GM23338 (cell line): ENCODE measurements at regions not wholly inside any gene's neighbourhood (a gene's known extent, or its start where the extent isn't known, plus 50 kb on each side); places are given as distances from the start of the nearest gene placed in this dataset.

Experiments
- ATAC-seq: fragments of 200-7000 bp; cut with Tn5 transposase; 3 replicates; pipeline ENCODE4 v1.9.1; 2020
- DNase-seq: peaks from one replicate; pipeline ENCODE4 v3.0.0-alpha.2; 2015; ENCODE audit warnings: low spot score
- H2AFZ ChIP-seq: fragments of 200-600 bp; sonication (generic); 2 replicates; pipeline ENCODE4 v1.8.0; 2016; ENCODE audit warnings: antibody characterized with exemption, mild to moderate bottlenecking, moderate library complexity
- H3F3A ChIP-seq: fragments of 200-600 bp; sonication (generic); replicated peaks from 2 replicates; pipeline ENCODE4 v1.8.0; 2017; ENCODE audit warnings: antibody characterized with exemption, mixed run types, low read depth
- H3K27ac ChIP-seq: fragments of 200-600 bp; sonication (generic); 2 replicates; pipeline ENCODE4 v1.6.1; 2016; ENCODE audit warnings: low read depth
- H3K27me3 ChIP-seq: fragments of 200-600 bp; sonication (generic); 2 replicates; pipeline ENCODE4 v1.8.0; 2016; ENCODE audit warnings: mild to moderate bottlenecking, mixed run types, moderate library complexity; ENCODE audit not compliant: insufficient read depth
- H3K36me3 ChIP-seq: fragments of 200-600 bp; sonication (generic); 2 replicates; pipeline ENCODE4 v1.8.0; 2016; ENCODE audit warnings: mild to moderate bottlenecking; ENCODE audit not compliant: insufficient read depth
- H3K4me1 ChIP-seq: fragments of 200-600 bp; sonication (generic); 2 replicates; pipeline ENCODE4 v1.8.0; 2016; ENCODE audit warnings: mild to moderate bottlenecking, moderate library complexity; ENCODE audit not compliant: insufficient read depth
- H3K4me2 ChIP-seq: fragments of 200-600 bp; sonication (generic); 2 replicates; pipeline ENCODE4 v1.7.1; 2017; ENCODE audit warnings: mixed run types
- H3K4me3 ChIP-seq: fragments of 200-600 bp; sonication (generic); 2 replicates; pipeline ENCODE4 v1.6.1; 2016; ENCODE audit warnings: mixed run types
- H3K79me2 ChIP-seq: fragments of 200-600 bp; sonication (generic); replicated peaks from 2 replicates; pipeline ENCODE4 v1.8.0; 2017; ENCODE audit warnings: mild to moderate bottlenecking; ENCODE audit not compliant: insufficient read depth
- H3K9me2 ChIP-seq: fragments of 200-600 bp; sonication (generic); 2 replicates; pipeline ENCODE4 v1.8.0; 2017; ENCODE audit not compliant: insufficient read depth
- H4K20me1 ChIP-seq: fragments of 200-600 bp; sonication (generic); replicated peaks from 2 replicates; pipeline ENCODE4 v1.8.0; 2017; ENCODE audit warnings: mild to moderate bottlenecking; ENCODE audit not compliant: insufficient read depth
- H3K27ac Mint-ChIP-seq: 2 replicates; pipeline ENCODE4 v1.8.0; 2020; ENCODE audit warnings: inconsistent platforms, mild to moderate bottlenecking, moderate library complexity, mixed read lengths
- H3K27me3 Mint-ChIP-seq: 3 replicates; pipeline ENCODE4 v1.8.0; 2022; ENCODE audit warnings: low read depth, mild to moderate bottlenecking, moderate library complexity, mixed read lengths, inconsistent platforms; ENCODE audit not compliant: insufficient read depth, poor library complexity
- H3K36me3 Mint-ChIP-seq: 3 replicates; pipeline ENCODE4 v1.8.0; 2021; ENCODE audit warnings: low read depth, mild to moderate bottlenecking, inconsistent platforms, moderate library complexity, mixed read lengths
- H3K4me1 Mint-ChIP-seq: 3 replicates; pipeline ENCODE4 v1.8.0; 2020; ENCODE audit warnings: mild to moderate bottlenecking, inconsistent platforms, mixed read lengths
- H3K4me3 Mint-ChIP-seq: 3 replicates; pipeline ENCODE4 v1.8.0; 2021; ENCODE audit warnings: moderate library complexity, mild to moderate bottlenecking, inconsistent platforms, mixed read lengths
- H3K9me3 Mint-ChIP-seq: 3 replicates; pipeline ENCODE4 v1.8.0; 2020; ENCODE audit warnings: moderate library complexity, mild to moderate bottlenecking, inconsistent platforms, mixed read lengths
- CTCF ChIP-seq, 2 experiments: fragments of 200-600 bp in 1 of 2; sonication (generic) in 1 of 2; conservative IDR thresholded peaks; 2 replicates each; pipeline versions ENCODE4 v1.5.1 to v1.6.1; 2016 to 2017; ENCODE audit warnings: antibody characterized with exemption in 2 of 2, low read depth in 2 of 2, mild to moderate bottlenecking in 2 of 2, moderate library complexity in 1 of 2
- ZNF462 ChIP-seq: fragments of 250-450 bp; sonication (Bioruptor Pico); IDR thresholded peaks from 2 replicates; pipeline ENCODE4 v1.5.0; 2020; ENCODE audit warnings: mild to moderate bottlenecking, moderate library complexity
- TF ChIP-seq, protein P1 (sequence below): IDR thresholded peaks from one replicate; pipeline ENCODE4 v1.6.1; 2018; ENCODE audit warnings: antibody characterized with exemption; ENCODE audit not compliant: unreplicated experiment

GRCh38 chr3:188060840-188061544 lies 93.0 kb upstream of the LPP start:
- peak; percentile 17 for DNase-seq
- Histone ChIP-seq H3F3A (no peaks in the 10 kb centered on the region), H2AFZ (no peak overlapping the region), H3K4me1 (no peaks in the 10 kb centered on the region), H3K9me2 (no peaks in the 10 kb centered on the region), H3K4me3 (no peak overlapping the region), H3K27ac (no peak overlapping the region), H4K20me1 (no peaks in the 10 kb centered on the region), H3K79me2 (no peaks in the 10 kb centered on the region), H3K4me2 (no peak overlapping the region), H3K27me3 (no peaks in the 10 kb centered on the region), H3K36me3 (no peaks in the 10 kb centered on the region)
- no peaks in the 10 kb centered on the region for H3K36me3 Mint-ChIP-seq
- H3K27ac Mint-ChIP-seq, result no peak overlapping the region
- no peak overlapping the region for H3K4me3 Mint-ChIP-seq
- TF ChIP-seq CTCF (conservative IDR thresholded peaks at IDR 0.05; ENCODE audit: low read depth in 2 of 2) (peak in 1 of 2 experiments; percentile 26; a peak in 1 of 4 replicates), ZNF462 (CRISPR knock-in tag) (no peak)
- no peaks in the 10 kb centered on the region for H3K4me1 Mint-ChIP-seq
- no peak for ATAC-seq
- H3K27me3 Mint-ChIP-seq, result peaks cover 3% of the 10 kb centered on the region
- no peaks in the 10 kb centered on the region for H3K9me3 Mint-ChIP-seq

DNA sequence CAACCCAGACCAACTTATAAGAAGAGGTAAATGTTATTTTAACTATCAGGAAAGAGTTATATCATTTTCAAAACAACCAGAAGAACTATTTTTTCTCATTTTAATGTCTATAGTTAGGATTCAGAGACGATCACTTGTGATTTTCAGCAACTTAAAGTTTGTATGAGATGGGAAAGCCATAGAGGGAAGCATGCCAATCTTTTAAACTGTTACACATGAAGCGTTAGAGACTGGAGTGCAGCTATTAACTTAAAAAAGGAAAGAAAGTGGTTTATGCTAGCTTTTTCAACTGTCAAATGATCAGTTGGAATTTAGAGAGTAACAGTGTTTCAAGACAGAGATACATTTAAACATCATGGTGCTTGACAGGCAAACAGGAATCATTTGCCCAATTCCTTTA lies 91.7 kb upstream of the LPP start:
- Histone ChIP-seq H4K20me1 (no peaks in the 10 kb centered on the region), H2AFZ (no peak overlapping the region), H3K36me3 (no peaks in the 10 kb centered on the region), H3F3A (no peaks in the 10 kb centered on the region), H3K79me2 (no peaks in the 10 kb centered on the region), H3K9me2 (no peaks in the 10 kb centered on the region), H3K4me3 (no peak overlapping the region), H3K27me3 (no peaks in the 10 kb centered on the region), H3K4me2 (no peak overlapping the region), H3K4me1 (no peaks in the 10 kb centered on the region), H3K27ac (no peak overlapping the region)
- Mint-ChIP-seq H3K27me3 (peaks cover 3% of the 10 kb centered on the region), H3K36me3 (no peaks in the 10 kb centered on the region), H3K4me3 (no peak overlapping the region), H3K4me1 (no peaks in the 10 kb centered on the region), H3K27ac (no peak overlapping the region), H3K9me3 (no peaks in the 10 kb centered on the region)
- no peak for DNase-seq
- ATAC-seq, result no peak
- TF ChIP-seq, protein P1, sequence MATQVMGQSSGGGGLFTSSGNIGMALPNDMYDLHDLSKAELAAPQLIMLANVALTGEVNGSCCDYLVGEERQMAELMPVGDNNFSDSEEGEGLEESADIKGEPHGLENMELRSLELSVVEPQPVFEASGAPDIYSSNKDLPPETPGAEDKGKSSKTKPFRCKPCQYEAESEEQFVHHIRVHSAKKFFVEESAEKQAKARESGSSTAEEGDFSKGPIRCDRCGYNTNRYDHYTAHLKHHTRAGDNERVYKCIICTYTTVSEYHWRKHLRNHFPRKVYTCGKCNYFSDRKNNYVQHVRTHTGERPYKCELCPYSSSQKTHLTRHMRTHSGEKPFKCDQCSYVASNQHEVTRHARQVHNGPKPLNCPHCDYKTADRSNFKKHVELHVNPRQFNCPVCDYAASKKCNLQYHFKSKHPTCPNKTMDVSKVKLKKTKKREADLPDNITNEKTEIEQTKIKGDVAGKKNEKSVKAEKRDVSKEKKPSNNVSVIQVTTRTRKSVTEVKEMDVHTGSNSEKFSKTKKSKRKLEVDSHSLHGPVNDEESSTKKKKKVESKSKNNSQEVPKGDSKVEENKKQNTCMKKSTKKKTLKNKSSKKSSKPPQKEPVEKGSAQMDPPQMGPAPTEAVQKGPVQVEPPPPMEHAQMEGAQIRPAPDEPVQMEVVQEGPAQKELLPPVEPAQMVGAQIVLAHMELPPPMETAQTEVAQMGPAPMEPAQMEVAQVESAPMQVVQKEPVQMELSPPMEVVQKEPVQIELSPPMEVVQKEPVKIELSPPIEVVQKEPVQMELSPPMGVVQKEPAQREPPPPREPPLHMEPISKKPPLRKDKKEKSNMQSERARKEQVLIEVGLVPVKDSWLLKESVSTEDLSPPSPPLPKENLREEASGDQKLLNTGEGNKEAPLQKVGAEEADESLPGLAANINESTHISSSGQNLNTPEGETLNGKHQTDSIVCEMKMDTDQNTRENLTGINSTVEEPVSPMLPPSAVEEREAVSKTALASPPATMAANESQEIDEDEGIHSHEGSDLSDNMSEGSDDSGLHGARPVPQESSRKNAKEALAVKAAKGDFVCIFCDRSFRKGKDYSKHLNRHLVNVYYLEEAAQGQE, result no peak
